Neuronal stem cell (in vitro differentiated cells): ENCODE measurements at regions not wholly inside any gene's neighbourhood (a gene's known extent, or its start where the extent isn't known, plus 50 kb on each side); places are given as distances from the start of the nearest gene placed in this dataset.

Experiments used
- DNase-seq: peaks from one replicate; pipeline ENCODE4 v3.0.0-alpha.2; 2013; ENCODE audit warnings: low spot score
- H2AFZ ChIP-seq: one replicate; pipeline ENCODE4 v1.6.1; 2013; ENCODE audit warnings: mild to moderate bottlenecking, low read length, inconsistent platforms
- H2AK5ac ChIP-seq: 2 replicates; pipeline ENCODE4 v1.6.1; 2013; ENCODE audit warnings: low read depth, mild to moderate bottlenecking, inconsistent platforms, low read length, moderate library complexity, mixed read lengths
- H2BK120ac ChIP-seq: 2 replicates; pipeline ENCODE4 v1.6.1; 2013; ENCODE audit warnings: low read depth, mild to moderate bottlenecking, inconsistent platforms, low read length, moderate library complexity, mixed read lengths
- H2BK12ac ChIP-seq: one replicate; pipeline ENCODE4 v1.6.1; 2013; ENCODE audit warnings: low read length, inconsistent platforms
- H2BK15ac ChIP-seq: 2 replicates; pipeline ENCODE4 v1.6.1; 2013; ENCODE audit warnings: mild to moderate bottlenecking, low read length, inconsistent platforms, mixed read lengths
- H2BK5ac ChIP-seq: one replicate; pipeline ENCODE4 v1.6.1; 2013; ENCODE audit warnings: inconsistent platforms, mild to moderate bottlenecking, low read length, moderate library complexity
- H3K14ac ChIP-seq: one replicate; pipeline ENCODE4 v1.6.1; 2013; ENCODE audit warnings: low read length, inconsistent platforms
- H3K18ac ChIP-seq: 2 replicates; pipeline ENCODE4 v1.6.1; 2013; ENCODE audit warnings: low read length, inconsistent platforms
- H3K23ac ChIP-seq: 2 replicates; pipeline ENCODE4 v1.6.1; 2013; ENCODE audit warnings: low read depth, mild to moderate bottlenecking, mixed read lengths, low read length, inconsistent platforms; ENCODE audit not compliant: poor library complexity
- H3K27ac ChIP-seq: replicated peaks from 3 replicates; pipeline ENCODE4 v1.5.1; 2013; ENCODE audit warnings: low read length, inconsistent platforms
- H3K27me3 ChIP-seq, 3 experiments: 2 replicates each; pipeline ENCODE4 v1.6.1; 2013; ENCODE audit warnings: low read length in 3 of 3, mild to moderate bottlenecking in 2 of 3, inconsistent platforms in 1 of 3, low read depth in 1 of 3, mixed read lengths in 1 of 3, moderate library complexity in 1 of 3; ENCODE audit not compliant: control insufficient read depth in 3 of 3, insufficient read depth in 3 of 3
- H3K36me3 ChIP-seq, 2 donors: replicated peaks in 1 of 2; 2 replicates each; pipeline ENCODE4 v1.6.1; 2013; ENCODE audit warnings: low read length in 2 of 2; ENCODE audit not compliant: control insufficient read depth in 2 of 2, insufficient read depth in 2 of 2
- H3K4ac ChIP-seq: 2 replicates; pipeline ENCODE4 v1.6.1; 2013; ENCODE audit warnings: inconsistent platforms, mild to moderate bottlenecking, low read length, moderate library complexity
- H3K4me1 ChIP-seq, 2 donors: 1 replicate in 1 of 2; 2 replicates in 1 of 2; pipeline ENCODE4 v1.6.1; 2013; ENCODE audit warnings: low read length in 2 of 2, low read depth in 1 of 2; ENCODE audit not compliant: control insufficient read depth in 2 of 2, insufficient read depth in 1 of 2
- H3K4me2 ChIP-seq: one replicate; pipeline ENCODE4 v1.6.1; 2013; ENCODE audit warnings: mild to moderate bottlenecking, low read length, inconsistent platforms; ENCODE audit not compliant: insufficient read depth, poor library complexity, severe bottlenecking
- H3K4me3 ChIP-seq, 2 donors: 2 replicates each; pipeline ENCODE4 v1.5.1; 2013; ENCODE audit warnings: low read length in 2 of 2, mild to moderate bottlenecking in 2 of 2, inconsistent platforms in 1 of 2, moderate library complexity in 1 of 2
- H3K79me1 ChIP-seq: one replicate; pipeline ENCODE4 v1.6.1; 2013; ENCODE audit warnings: low read depth, mild to moderate bottlenecking, inconsistent platforms, low read length, moderate library complexity
- H3K9ac ChIP-seq: one replicate; pipeline ENCODE4 v1.6.1; 2013; ENCODE audit warnings: mild to moderate bottlenecking, low read depth, low read length, inconsistent platforms; ENCODE audit not compliant: poor library complexity
- H3K9me3 ChIP-seq, 2 donors: replicated peaks in 1 of 2; 2 replicates each; pipeline versions ENCODE3 to v1.6.1; 2013; ENCODE audit warnings: low read length in 2 of 2, mild to moderate bottlenecking in 2 of 2, inconsistent platforms in 1 of 2, low read depth in 1 of 2, mixed read lengths in 1 of 2, moderate library complexity in 1 of 2; ENCODE audit not compliant: control insufficient read depth in 2 of 2, insufficient read depth in 1 of 2
- H4K8ac ChIP-seq: one replicate; pipeline ENCODE4 v1.6.1; 2013; ENCODE audit warnings: low read depth, mild to moderate bottlenecking, inconsistent platforms, low read length, moderate library complexity
- H4K91ac ChIP-seq: one replicate; pipeline ENCODE4 v1.6.1; 2013; ENCODE audit warnings: low read length, low read depth, mild to moderate bottlenecking, inconsistent platforms; ENCODE audit not compliant: poor library complexity
- WGBS, 2 donors: extraction: QIAGEN DNeasy Blood & Tissue Kit; methylation state at CpG; one replicate each; pipeline ENCODE4 v1.1.7; 2013; ENCODE audit warnings: missing lambda C conversion rate in 2 of 2, mixed read lengths in 1 of 2; ENCODE audit not compliant: insufficient read length in 2 of 2, insufficient replicate concordance in 1 of 2; ENCODE audit errors: extremely low coverage in 2 of 2; 5-methylcytosine and 5-hydroxymethylcytosine counted together

DNA sequence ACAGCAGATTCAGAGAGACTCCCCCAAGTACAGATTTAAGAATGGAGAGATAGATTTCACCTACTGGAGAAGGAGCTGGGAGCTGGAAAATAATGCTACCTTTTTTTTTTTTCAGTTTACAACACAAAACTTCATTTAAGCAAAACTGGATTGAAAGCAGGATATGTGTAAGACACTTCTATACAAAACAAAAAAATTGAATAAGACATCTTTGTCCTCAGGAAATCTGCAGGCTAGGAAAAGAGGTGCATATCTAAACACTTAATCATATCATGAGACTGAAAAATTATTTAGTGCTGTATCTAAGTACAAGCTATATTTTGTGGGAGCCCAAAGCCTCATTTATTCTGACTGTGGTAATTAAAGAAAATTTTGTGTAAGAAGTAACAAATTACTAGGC, 516.1 kb downstream of the ZIC1 start:
- Histone ChIP-seq H2BK120ac (no peak overlapping the region), H2BK12ac (no peak overlapping the region), H2AFZ (no peak overlapping the region), H3K14ac (no peak overlapping the region), H3K79me1 (no peaks in the 10 kb centered on the region), H2BK15ac (no peak overlapping the region), H3K4me2 (no peak overlapping the region), H3K9ac (no peak overlapping the region), H3K23ac (no peak overlapping the region), H3K27ac (no peak overlapping the region), H2AK5ac (no peak overlapping the region), H3K27me3 (no peaks in the 10 kb centered on the region), H3K9me3 (no peaks in the 10 kb centered on the region), H4K91ac (no peak overlapping the region), H3K4me1 (peaks cover 2 to 4% of the 10 kb centered on the region in 2 donors), H3K18ac (no peak overlapping the region), H3K36me3 (no peaks in the 10 kb centered on the region), H4K8ac (no peak overlapping the region), H2BK5ac (no peak overlapping the region), H3K4me3 (no peak overlapping the region), H3K4ac (no peak overlapping the region)
- no peak for DNase-seq

DNA sequence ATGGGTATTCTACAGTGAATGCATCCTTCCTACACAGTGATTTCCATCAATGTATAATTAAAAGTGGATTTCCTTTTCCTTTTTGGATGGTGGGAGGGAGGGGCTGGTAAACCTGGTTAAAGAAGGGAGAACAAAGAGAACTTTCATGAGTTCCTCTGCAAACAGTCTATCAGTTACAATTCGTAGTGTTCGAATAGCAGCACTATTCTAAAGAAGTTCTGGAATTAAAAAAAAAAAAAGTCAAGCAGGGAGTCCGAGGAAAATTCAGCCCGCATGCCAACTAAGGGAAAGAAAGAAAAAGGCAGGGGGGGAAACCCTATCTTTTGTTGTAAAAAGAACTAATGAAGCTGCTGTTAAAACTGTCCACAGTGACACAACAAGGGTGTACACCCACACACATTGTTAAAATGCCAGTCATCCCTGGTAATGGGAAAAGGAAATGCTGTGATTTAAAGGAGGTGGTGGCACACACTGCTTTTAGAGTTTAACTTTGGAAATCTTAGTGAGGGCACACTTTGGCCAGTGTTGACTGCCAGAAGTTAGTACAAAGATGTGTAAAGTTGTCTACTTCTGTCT, 521.2 kb downstream of the ZIC1 start:
- no CpG with 5 or more reads among the region's 4 CpGs for WGBS, 2 donors
- no peak overlapping the region for H3K4me2 ChIP-seq
- H3K23ac ChIP-seq: no peak overlapping the region
- no peak overlapping the region for H3K4me3 ChIP-seq
- no peak overlapping the region for H2AK5ac ChIP-seq
- no peak overlapping the region for H2BK120ac ChIP-seq
- peak; percentile 51 for DNase-seq
- no peaks in the 10 kb centered on the region for H3K27me3 ChIP-seq
- peak overlapping the region; percentile 50 for H3K27ac ChIP-seq
- H3K4ac ChIP-seq: no peak overlapping the region
- no peaks in the 10 kb centered on the region for H3K79me1 ChIP-seq
- H2AFZ ChIP-seq: peak overlapping the region; percentile 60
- no peak overlapping the region for H3K14ac ChIP-seq
- H2BK12ac ChIP-seq: no peak overlapping the region
- H3K4me1 ChIP-seq: peaks cover 3 to 33% of the 10 kb centered on the region in 2 donors
- no peak overlapping the region for H2BK5ac ChIP-seq
- no peak overlapping the region for H2BK15ac ChIP-seq
- H3K18ac ChIP-seq: no peak overlapping the region
- no peak overlapping the region for H3K9ac ChIP-seq
- no peak overlapping the region for H4K8ac ChIP-seq
- H3K36me3 ChIP-seq: no peaks in the 10 kb centered on the region
- no peak overlapping the region for H4K91ac ChIP-seq
- H3K9me3 ChIP-seq: no peaks in the 10 kb centered on the region

DNA sequence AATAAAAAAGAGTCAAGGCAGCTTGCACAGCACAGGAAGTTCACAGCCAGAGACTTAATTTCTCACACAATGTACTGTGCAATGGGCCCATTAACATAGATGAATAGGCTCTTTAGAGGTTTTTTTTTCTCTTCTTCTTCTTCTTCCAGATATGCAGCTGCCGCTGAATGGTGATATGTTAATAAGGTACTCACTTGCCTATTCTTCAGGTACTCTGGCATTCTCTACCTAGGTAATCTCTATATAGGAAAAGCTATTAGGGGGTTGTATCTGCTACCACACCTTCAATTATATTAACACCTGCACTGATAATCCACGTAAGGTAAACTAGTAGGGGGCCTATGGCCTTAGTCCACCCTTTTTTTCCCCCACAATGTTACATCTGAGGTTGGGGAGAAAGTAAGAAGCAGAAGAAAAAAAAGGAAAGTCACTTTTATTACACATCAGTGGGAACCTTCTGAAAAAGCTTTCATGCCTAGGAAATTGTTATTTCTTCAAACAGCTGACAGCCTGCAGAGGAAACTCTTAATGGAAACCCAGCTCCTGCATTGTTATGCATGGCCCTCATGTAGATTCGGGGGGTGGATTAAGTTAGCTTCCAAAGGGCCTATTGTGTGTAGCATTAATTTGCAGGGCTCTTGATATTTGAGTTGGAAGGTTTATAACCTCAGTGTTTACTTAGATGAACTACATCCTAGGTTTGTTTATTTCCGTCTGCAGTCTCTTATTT, 525.5 kb downstream of the ZIC1 start:
- no peak overlapping the region for H2BK120ac ChIP-seq
- no peak overlapping the region for H2BK15ac ChIP-seq
- H4K91ac ChIP-seq: no peak overlapping the region
- H3K27ac ChIP-seq: peak overlapping the region; percentile 70
- no peak overlapping the region for H4K8ac ChIP-seq
- no peak overlapping the region for H3K4ac ChIP-seq
- H2BK5ac ChIP-seq: no peak overlapping the region
- no peak for DNase-seq
- no peak overlapping the region for H3K14ac ChIP-seq
- H2BK12ac ChIP-seq: no peak overlapping the region
- H3K9ac ChIP-seq: no peak overlapping the region
- H3K36me3 ChIP-seq: no peaks in the 10 kb centered on the region
- H3K9me3 ChIP-seq: no peaks in the 10 kb centered on the region
- no peak overlapping the region for H2AK5ac ChIP-seq
- no CpG with 5 or more reads among the region's 4 CpGs for WGBS, 2 donors
- H3K18ac ChIP-seq: no peak overlapping the region
- H3K4me2 ChIP-seq: no peak overlapping the region
- H3K4me1 ChIP-seq: peaks cover 3 to 45% of the 10 kb centered on the region in 2 donors
- H3K27me3 ChIP-seq: no peaks in the 10 kb centered on the region
- H3K79me1 ChIP-seq: no peaks in the 10 kb centered on the region
- H2AFZ ChIP-seq: peak overlapping the region; percentile 6
- H3K4me3 ChIP-seq: no peak overlapping the region
- no peak overlapping the region for H3K23ac ChIP-seq

DNA sequence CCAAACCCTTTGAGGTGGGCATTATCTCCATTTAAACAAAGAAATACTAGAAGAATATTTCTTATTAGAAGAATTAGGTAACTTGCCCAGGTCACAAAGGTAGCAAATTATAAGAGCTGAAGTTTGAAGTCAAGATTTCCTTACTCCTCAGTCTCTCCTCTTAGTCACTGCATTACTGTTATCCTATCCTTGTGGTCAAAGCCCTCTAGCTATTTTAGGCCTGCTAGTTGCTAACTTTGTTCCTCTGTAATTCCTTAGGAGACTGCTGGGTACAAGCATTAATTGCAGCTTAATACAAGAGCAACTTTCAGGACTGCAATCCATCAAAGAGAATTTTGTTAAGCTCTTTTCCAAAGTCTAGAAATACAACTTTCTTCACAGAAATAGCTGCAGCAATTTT, 528.2 kb downstream of the ZIC1 start:
- Histone ChIP-seq H2BK5ac (no peak overlapping the region), H3K9me3 (no peaks in the 10 kb centered on the region), H4K91ac (no peak overlapping the region), H3K4ac (no peak overlapping the region), H3K27me3 (no peaks in the 10 kb centered on the region), H2AK5ac (no peak overlapping the region), H3K27ac (peak overlapping the region; percentile 10), H3K4me1 (peaks cover 5 to 39% of the 10 kb centered on the region in 2 donors), H3K14ac (no peak overlapping the region), H3K4me3 (no peak overlapping the region), H3K36me3 (no peaks in the 10 kb centered on the region), H3K23ac (no peak overlapping the region), H3K79me1 (no peaks in the 10 kb centered on the region), H4K8ac (no peak overlapping the region), H2BK120ac (no peak overlapping the region), H3K4me2 (no peak overlapping the region), H2BK12ac (no peak overlapping the region), H3K18ac (no peak overlapping the region), H3K9ac (no peak overlapping the region), H2BK15ac (no peak overlapping the region), H2AFZ (no peak overlapping the region)
- DNase-seq: no peak
